ENCODE measurements at regions not wholly inside any gene's neighbourhood (a gene's known extent, or its start where the extent isn't known, plus 50 kb on each side); places are given as distances from the start of the nearest gene placed in this dataset.
"Not testable (repeated sequence)": the region's sequence is repeated elsewhere in the genome, so short reads cannot be mapped to it uniquely, and the experiment has no call there.

DNA sequence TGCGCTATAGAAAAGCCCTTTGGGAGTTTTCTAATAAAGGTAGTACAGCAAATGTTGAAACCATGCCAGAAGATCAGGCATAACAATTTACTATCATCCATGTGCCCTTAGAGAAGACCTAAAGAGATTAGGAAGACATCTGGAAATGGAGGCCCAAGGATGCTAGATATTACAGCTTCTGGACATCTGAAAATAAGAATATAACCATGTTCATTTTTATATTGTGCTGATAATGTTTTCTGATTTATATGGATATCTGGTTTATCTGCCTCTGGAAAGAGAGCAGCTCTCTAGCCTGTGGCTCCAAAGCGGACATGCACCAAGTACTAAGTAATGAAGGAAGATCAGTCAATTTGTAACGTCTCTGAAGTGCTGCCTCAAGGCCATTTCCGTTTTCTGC lies 478.0 kb upstream of the DDX18 start:
- no peaks in the 10 kb centered on the region for H3K27me3 Mint-ChIP-seq (ENCODE audit: low read depth, unreplicated experiment)
- no peaks in the 10 kb centered on the region for H3K4me1 ChIP-seq (ENCODE audit: insufficient read depth, low read length)
- DNase-seq (ENCODE audit: low read depth), result no peak
- H3K27ac ChIP-seq (ENCODE audit: low read depth, low read length), result no peak overlapping the region
- H3K27ac Mint-ChIP-seq (ENCODE audit: unreplicated experiment), result no peak overlapping the region
- no peaks in the 10 kb centered on the region for H4K20me1 ChIP-seq (ENCODE audit: insufficient read depth, low read length)
- no peak overlapping the region for H3K4me3 Mint-ChIP-seq (ENCODE audit: unreplicated experiment)
- TF ChIP-seq EZH2 (IDR thresholded peaks at IDR 0.05; ENCODE audit: insufficient read depth, low read length), result no peak
- TF ChIP-seq, protein P1, sequence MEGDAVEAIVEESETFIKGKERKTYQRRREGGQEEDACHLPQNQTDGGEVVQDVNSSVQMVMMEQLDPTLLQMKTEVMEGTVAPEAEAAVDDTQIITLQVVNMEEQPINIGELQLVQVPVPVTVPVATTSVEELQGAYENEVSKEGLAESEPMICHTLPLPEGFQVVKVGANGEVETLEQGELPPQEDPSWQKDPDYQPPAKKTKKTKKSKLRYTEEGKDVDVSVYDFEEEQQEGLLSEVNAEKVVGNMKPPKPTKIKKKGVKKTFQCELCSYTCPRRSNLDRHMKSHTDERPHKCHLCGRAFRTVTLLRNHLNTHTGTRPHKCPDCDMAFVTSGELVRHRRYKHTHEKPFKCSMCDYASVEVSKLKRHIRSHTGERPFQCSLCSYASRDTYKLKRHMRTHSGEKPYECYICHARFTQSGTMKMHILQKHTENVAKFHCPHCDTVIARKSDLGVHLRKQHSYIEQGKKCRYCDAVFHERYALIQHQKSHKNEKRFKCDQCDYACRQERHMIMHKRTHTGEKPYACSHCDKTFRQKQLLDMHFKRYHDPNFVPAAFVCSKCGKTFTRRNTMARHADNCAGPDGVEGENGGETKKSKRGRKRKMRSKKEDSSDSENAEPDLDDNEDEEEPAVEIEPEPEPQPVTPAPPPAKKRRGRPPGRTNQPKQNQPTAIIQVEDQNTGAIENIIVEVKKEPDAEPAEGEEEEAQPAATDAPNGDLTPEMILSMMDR (IDR thresholded peaks at IDR 0.05; ENCODE audit: insufficient read depth, low read depth, low read length), result no peak
- H2AFZ ChIP-seq (ENCODE audit: low read depth, low read length), result no peak overlapping the region
- no peaks in the 10 kb centered on the region for H3K36me3 Mint-ChIP-seq (ENCODE audit: low read depth, unreplicated experiment)
- FAIRE-seq, result no peak
- no peak overlapping the region for H3K4me2 ChIP-seq (ENCODE audit: low read length)
- no peaks in the 10 kb centered on the region for H3K79me2 ChIP-seq (ENCODE audit: insufficient read depth, low read length)
- H3K4me3 ChIP-seq (ENCODE audit: insufficient read depth, low read depth, low read length), result no peak overlapping the region
- H3K27me3 ChIP-seq (ENCODE audit: insufficient read depth, low read length), result no peaks in the 10 kb centered on the region
- H3K9me3 ChIP-seq (ENCODE audit: insufficient read depth, low read depth, low read length), result no peaks in the 10 kb centered on the region
- no peaks in the 10 kb centered on the region for H3K9me3 Mint-ChIP-seq (ENCODE audit: unreplicated experiment)
- H3K4me1 Mint-ChIP-seq (ENCODE audit: low read depth, unreplicated experiment), result no peaks in the 10 kb centered on the region
- H3K9ac ChIP-seq (ENCODE audit: low read length), result no peak overlapping the region
- H3K36me3 ChIP-seq (ENCODE audit: insufficient read depth, low read length), result no peaks in the 10 kb centered on the region

DNA sequence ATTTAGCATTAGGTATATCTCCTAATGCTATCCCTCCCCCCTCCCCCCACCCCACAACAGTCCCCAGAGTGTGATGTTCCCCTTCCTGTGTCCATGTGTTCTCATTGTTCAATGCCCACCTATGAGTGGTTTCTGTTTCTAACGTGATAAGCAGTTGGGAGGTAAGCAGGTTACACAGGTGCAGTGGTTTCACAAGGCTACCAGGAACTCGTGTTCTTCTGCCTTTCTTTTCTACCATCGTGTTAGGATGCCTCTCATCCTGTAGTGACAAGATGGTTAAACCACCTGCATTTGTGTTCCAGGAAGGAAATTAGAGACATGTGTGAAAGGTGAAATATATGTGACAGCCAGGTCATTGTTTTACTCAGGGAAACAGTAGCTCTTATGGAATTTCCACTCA lies 476.5 kb upstream of the DDX18 start:
- not testable (repeated sequence) for H3K4me1 ChIP-seq (ENCODE audit: insufficient read depth, low read length); H4K20me1 ChIP-seq (ENCODE audit: insufficient read depth, low read length); H3K4me3 Mint-ChIP-seq (ENCODE audit: unreplicated experiment); H3K27me3 Mint-ChIP-seq (ENCODE audit: low read depth, unreplicated experiment); H3K79me2 ChIP-seq (ENCODE audit: insufficient read depth, low read length); H3K27ac Mint-ChIP-seq (ENCODE audit: unreplicated experiment); H3K9me3 ChIP-seq (ENCODE audit: insufficient read depth, low read depth, low read length); H3K36me3 ChIP-seq (ENCODE audit: insufficient read depth, low read length); H3K27me3 ChIP-seq (ENCODE audit: insufficient read depth, low read length); H3K4me3 ChIP-seq (ENCODE audit: insufficient read depth, low read depth, low read length); H3K36me3 Mint-ChIP-seq (ENCODE audit: low read depth, unreplicated experiment); H3K9me3 Mint-ChIP-seq (ENCODE audit: unreplicated experiment); H2AFZ ChIP-seq (ENCODE audit: low read depth, low read length); H3K9ac ChIP-seq (ENCODE audit: low read length); H3K4me2 ChIP-seq (ENCODE audit: low read length); FAIRE-seq; DNase-seq (ENCODE audit: low read depth); H3K4me1 Mint-ChIP-seq (ENCODE audit: low read depth, unreplicated experiment); H3K27ac ChIP-seq (ENCODE audit: low read depth, low read length)

DNA sequence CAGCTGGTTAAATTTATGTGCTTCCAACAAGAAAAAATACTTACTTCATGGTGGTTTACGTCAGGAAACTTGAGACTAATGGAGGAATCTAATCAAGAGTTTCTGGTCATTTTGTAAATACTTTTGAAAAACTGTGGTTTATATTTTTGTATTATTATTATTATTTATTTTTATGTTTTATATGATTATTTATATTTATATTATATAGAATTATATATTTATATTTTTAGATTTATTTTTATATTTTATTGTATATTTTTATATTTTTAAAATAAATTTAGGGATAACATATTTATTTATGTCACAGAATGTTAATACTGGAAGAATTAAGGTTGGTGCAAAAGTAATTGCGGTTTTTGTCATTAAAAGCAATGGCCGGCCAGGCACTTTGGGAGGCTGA lies 474.5 kb upstream of the DDX18 start:
- no peak overlapping the region for H3K4me2 ChIP-seq (ENCODE audit: low read length)
- no peak for DNase-seq (ENCODE audit: low read depth)
- no peak for FAIRE-seq

More for the DNA sequence above, 474.5 kb upstream of the DDX18 start:
- Histone ChIP-seq H3K9ac (ENCODE audit: low read length) (no peak overlapping the region), H3K27ac (ENCODE audit: low read depth, low read length) (no peak overlapping the region), H4K20me1 (ENCODE audit: insufficient read depth, low read length) (no peaks in the 10 kb centered on the region), H3K79me2 (ENCODE audit: insufficient read depth, low read length) (no peaks in the 10 kb centered on the region), H3K9me3 (ENCODE audit: insufficient read depth, low read depth, low read length) (peaks cover 4% of the 10 kb centered on the region), H2AFZ (ENCODE audit: low read depth, low read length) (no peak overlapping the region), H3K4me1 (ENCODE audit: insufficient read depth, low read length) (no peaks in the 10 kb centered on the region), H3K4me3 (ENCODE audit: insufficient read depth, low read depth, low read length) (no peak overlapping the region), H3K27me3 (ENCODE audit: insufficient read depth, low read length) (no peaks in the 10 kb centered on the region), H3K36me3 (ENCODE audit: insufficient read depth, low read length) (no peaks in the 10 kb centered on the region)
- TF ChIP-seq, protein P1 (IDR thresholded peaks at IDR 0.05; ENCODE audit: insufficient read depth, low read depth, low read length), result no peak
- TF ChIP-seq EZH2 (IDR thresholded peaks at IDR 0.05; ENCODE audit: insufficient read depth, low read length), result no peak
- Mint-ChIP-seq H3K4me3 (ENCODE audit: unreplicated experiment) (no peak overlapping the region), H3K27ac (ENCODE audit: unreplicated experiment) (no peak overlapping the region), H3K27me3 (ENCODE audit: low read depth, unreplicated experiment) (no peaks in the 10 kb centered on the region), H3K36me3 (ENCODE audit: low read depth, unreplicated experiment) (no peaks in the 10 kb centered on the region), H3K9me3 (ENCODE audit: unreplicated experiment) (no peaks in the 10 kb centered on the region), H3K4me1 (ENCODE audit: low read depth, unreplicated experiment) (no peaks in the 10 kb centered on the region)
